A673 (cell line): ENCODE measurements at regions not wholly inside any gene's neighbourhood (a gene's known extent, or its start where the extent isn't known, plus 50 kb on each side); places are given as distances from the start of the nearest gene placed in this dataset.

Source experiments
- BruUV-seq: library from RNA; stranded (reverse); fragments of 400-500 nt; replicated peaks from 2 replicates; lab custom pipeline; 2021; lab: Mats Ljungman, UMichigan
- CTCF ChIA-PET: fragments of 300-600 bp; sonication (Branson Sonifier 250); formaldehyde crosslinking; loops from one replicate; lab custom pipeline; 2022; ENCODE audit warnings: antibody characterized with exemption; lab: Charles Lee
- POLR2A ChIA-PET: fragments of 300-600 bp; sonication (Branson Sonifier 250); formaldehyde crosslinking; loops from one replicate; lab custom pipeline; 2022; ENCODE audit warnings: antibody characterized with exemption; ENCODE audit not compliant: low non-redundant PET; lab: Charles Lee
- DNase-seq: peaks from one replicate; pipeline ENCODE4 v3.0.0-alpha.2; 2015; ENCODE audit warnings: low spot score
- H3K27ac ChIP-seq: fragments of 200-600 bp; sonication (generic); 2 replicates; pipeline ENCODE4 v1.5.1; 2016; ENCODE audit warnings: mixed run types, low read depth, mild to moderate bottlenecking, mixed read lengths, antibody characterized with exemption, low read length; ENCODE audit not compliant: poor library complexity, severe bottlenecking
- H3K27me3 ChIP-seq: fragments of 200-600 bp; sonication (generic); replicated peaks from 2 replicates; pipeline ENCODE4 v1.6.1; 2017; ENCODE audit warnings: mixed run types, low read depth, mild to moderate bottlenecking, mixed read lengths, antibody characterized with exemption, low read length; ENCODE audit not compliant: insufficient read depth, poor library complexity
- H3K36me3 ChIP-seq: fragments of 200-600 bp; sonication (generic); 2 replicates; pipeline ENCODE4 v1.6.1; 2016; ENCODE audit warnings: mixed run types, mild to moderate bottlenecking, mixed read lengths, antibody characterized with exemption, low read length; ENCODE audit not compliant: insufficient read depth, poor library complexity, severe bottlenecking
- H3K4me1 ChIP-seq: fragments of 200-600 bp; sonication (generic); 2 replicates; pipeline ENCODE4 v1.6.1; 2017; ENCODE audit warnings: mixed run types, mild to moderate bottlenecking, mixed read lengths, antibody characterized with exemption, low read length; ENCODE audit not compliant: insufficient read depth, poor library complexity, severe bottlenecking
- H3K4me3 ChIP-seq: fragments of 200-600 bp; sonication (generic); 2 replicates; pipeline ENCODE4 v1.5.1; 2016; ENCODE audit warnings: low read depth, mixed run types, mild to moderate bottlenecking, mixed read lengths, low read length; ENCODE audit not compliant: poor library complexity, severe bottlenecking
- H3K9me3 ChIP-seq: fragments of 200-600 bp; sonication (generic); 2 replicates; pipeline ENCODE4 v1.6.1; 2016; ENCODE audit warnings: mixed run types, low read depth, mild to moderate bottlenecking, mixed read lengths, antibody characterized with exemption, low read length; ENCODE audit not compliant: poor library complexity, severe bottlenecking
- EZH2 ChIP-seq: fragments of 200-600 bp; sonication (generic); IDR thresholded peaks from 2 replicates; pipeline ENCODE4 v1.6.1; 2017; ENCODE audit warnings: borderline replicate concordance, low read depth, mild to moderate bottlenecking, mixed read lengths, antibody characterized with exemption, low read length; ENCODE audit not compliant: poor library complexity, severe bottlenecking
- intact Hi-C: fragments of 100-400 bp; cut with micrococcal nuclease; formaldehyde crosslinking; loops from one replicate; pipeline ENCODE4 v1.10.0; 2022; ENCODE audit not compliant: unreplicated experiment
- TF ChIP-seq, protein P1 (sequence below): fragments of 300-800, 200-600 bp; sonication (generic); conservative IDR thresholded peaks from 2 replicates; pipeline ENCODE4 v1.5.1; 2017; ENCODE audit warnings: low read depth, mild to moderate bottlenecking, antibody characterized with exemption, low read length, moderate library complexity, mixed read lengths

DNA sequence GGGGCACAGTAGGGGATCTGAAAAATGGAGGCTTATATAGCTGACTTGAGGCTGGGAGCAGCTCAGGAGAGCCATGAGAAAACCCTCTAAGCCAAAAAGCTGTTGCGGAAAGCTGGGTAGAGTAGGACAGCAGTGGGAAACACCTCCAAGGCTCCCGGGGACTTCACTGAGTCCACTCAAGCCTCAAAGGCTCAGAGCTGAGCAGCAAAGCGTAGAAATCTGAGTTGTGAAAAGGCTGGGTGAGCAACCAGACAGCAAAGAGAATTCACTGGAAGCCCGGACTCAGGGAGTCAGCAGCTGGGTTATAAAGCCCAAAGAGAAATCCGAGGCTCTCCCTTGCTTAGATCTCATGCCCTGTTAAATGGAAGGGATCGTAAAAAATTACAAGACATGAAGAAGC, 905.0 kb downstream of the EFNB2 start:
- no TSS peak for BruUV-seq
- Histone ChIP-seq H3K27ac (no peak overlapping the region), H3K4me1 (no peaks in the 10 kb centered on the region), H3K4me3 (no peak overlapping the region), H3K9me3 (no peaks in the 10 kb centered on the region), H3K36me3 (no peaks in the 10 kb centered on the region), H3K27me3 (no peaks in the 10 kb centered on the region)
- intact Hi-C loops: no loop called here
- TF ChIP-seq, protein P1, sequence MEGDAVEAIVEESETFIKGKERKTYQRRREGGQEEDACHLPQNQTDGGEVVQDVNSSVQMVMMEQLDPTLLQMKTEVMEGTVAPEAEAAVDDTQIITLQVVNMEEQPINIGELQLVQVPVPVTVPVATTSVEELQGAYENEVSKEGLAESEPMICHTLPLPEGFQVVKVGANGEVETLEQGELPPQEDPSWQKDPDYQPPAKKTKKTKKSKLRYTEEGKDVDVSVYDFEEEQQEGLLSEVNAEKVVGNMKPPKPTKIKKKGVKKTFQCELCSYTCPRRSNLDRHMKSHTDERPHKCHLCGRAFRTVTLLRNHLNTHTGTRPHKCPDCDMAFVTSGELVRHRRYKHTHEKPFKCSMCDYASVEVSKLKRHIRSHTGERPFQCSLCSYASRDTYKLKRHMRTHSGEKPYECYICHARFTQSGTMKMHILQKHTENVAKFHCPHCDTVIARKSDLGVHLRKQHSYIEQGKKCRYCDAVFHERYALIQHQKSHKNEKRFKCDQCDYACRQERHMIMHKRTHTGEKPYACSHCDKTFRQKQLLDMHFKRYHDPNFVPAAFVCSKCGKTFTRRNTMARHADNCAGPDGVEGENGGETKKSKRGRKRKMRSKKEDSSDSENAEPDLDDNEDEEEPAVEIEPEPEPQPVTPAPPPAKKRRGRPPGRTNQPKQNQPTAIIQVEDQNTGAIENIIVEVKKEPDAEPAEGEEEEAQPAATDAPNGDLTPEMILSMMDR: no peak
- TF ChIP-seq EZH2: no peak
- no peak for DNase-seq
- ChIA-PET CTCF (no interaction called here), POLR2A (no interaction called here)

DNA sequence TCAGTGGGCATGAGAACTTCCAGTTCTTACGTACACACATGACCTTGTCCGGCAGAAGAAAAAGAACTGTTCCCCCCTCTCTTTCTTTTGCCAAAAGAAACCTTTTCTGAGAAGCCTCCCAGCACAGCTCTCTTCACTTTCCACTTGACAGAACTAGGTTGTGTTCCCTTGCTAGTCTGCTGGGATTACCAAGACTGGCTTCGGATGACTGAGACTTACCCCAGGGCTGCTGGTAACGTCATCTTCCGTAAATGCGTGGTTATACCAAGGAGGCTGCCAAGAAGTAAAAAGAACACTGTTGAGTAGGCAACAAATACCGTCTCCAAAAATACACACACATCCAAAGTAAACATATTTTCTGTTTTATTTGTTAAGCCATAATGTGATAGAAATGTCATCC, 908.2 kb downstream of the EFNB2 start:
- DNase-seq: no peak
- intact Hi-C loops: no loop called here
- no peaks in the 10 kb centered on the region for H3K4me1 ChIP-seq
- POLR2A ChIA-PET: no interaction called here
- H3K27ac ChIP-seq: no peak overlapping the region
- CTCF ChIA-PET: no interaction called here
- no peak overlapping the region for H3K4me3 ChIP-seq
- no peaks in the 10 kb centered on the region for H3K9me3 ChIP-seq
- no peaks in the 10 kb centered on the region for H3K36me3 ChIP-seq
- no peak for TF ChIP-seq EZH2
- TF ChIP-seq, protein P1: no peak
- no peaks in the 10 kb centered on the region for H3K27me3 ChIP-seq
- no TSS peak for BruUV-seq

DNA sequence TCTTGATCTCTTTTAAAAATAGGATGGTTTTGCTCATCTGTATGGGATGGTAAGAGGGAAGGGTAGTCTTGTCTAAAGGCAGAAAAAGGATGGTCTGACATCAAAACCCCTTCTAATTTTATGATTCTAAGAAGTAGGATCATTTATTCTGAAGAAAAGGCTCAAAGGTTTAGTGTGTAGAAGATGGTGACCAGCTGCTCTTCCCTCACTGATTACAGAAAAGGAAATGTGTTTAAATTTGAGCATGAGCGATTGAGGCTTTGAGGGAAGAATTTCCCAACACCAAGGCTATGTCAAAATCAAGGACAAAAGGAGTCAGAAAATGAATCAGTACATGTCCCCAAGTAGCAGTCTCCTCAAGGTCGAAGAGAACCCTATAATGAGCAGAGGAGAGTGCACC, 909.8 kb downstream of the EFNB2 start:
- BruUV-seq: no TSS peak
- ChIA-PET CTCF (no interaction called here), POLR2A (no interaction called here)
- Histone ChIP-seq H3K27ac (no peak overlapping the region), H3K27me3 (no peaks in the 10 kb centered on the region), H3K36me3 (no peaks in the 10 kb centered on the region), H3K9me3 (no peaks in the 10 kb centered on the region), H3K4me3 (no peak overlapping the region), H3K4me1 (no peaks in the 10 kb centered on the region)
- intact Hi-C loops: no loop called here
- no peak for TF ChIP-seq EZH2
- TF ChIP-seq, protein P1: no peak
- DNase-seq: no peak
